DND-41 (cell line): ENCODE measurements at regions not wholly inside any gene's neighbourhood (a gene's known extent, or its start where the extent isn't known, plus 50 kb on each side); places are given as distances from the start of the nearest gene placed in this dataset.

ENCODE experiments used
- CTCF ChIP-seq: IDR thresholded peaks from 2 replicates; pipeline ENCODE4 v1.5.1; 2012; ENCODE audit warnings: borderline replicate concordance, low read length, moderate library complexity, mild to moderate bottlenecking; ENCODE audit not compliant: poor library complexity, severe bottlenecking; ENCODE audit errors: extremely low read depth
- EZH2 ChIP-seq: IDR thresholded peaks from 3 replicates; pipeline ENCODE4 v1.6.1; 2012; ENCODE audit warnings: borderline replicate concordance, low read depth, mild to moderate bottlenecking, moderate library complexity, low read length, inconsistent platforms; ENCODE audit not compliant: severe bottlenecking

DNA sequence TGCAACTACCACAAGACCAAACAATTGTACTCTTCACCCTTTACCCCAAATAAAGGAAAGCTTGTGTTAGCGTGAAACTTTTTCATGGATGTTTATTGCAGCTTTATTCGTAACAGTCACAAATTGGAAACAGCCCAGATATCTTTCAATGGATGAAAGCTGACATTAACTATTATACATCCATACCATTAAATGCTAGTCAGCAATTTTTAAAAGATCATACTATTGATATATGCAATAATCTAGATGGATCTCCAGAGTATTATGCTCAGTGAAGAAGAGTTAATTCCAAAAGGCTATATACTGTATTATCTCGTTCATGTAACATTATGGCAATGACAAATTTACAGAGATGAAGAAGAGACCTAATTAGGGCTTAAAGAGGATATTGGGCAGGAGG is 1491.2 kb upstream of the CDH8 start:
- no peak for TF ChIP-seq CTCF
- no peak for TF ChIP-seq EZH2
